Glomerular visceral epithelial cell (primary cell): ENCODE measurements at regions not wholly inside any gene's neighbourhood (a gene's known extent, or its start where the extent isn't known, plus 50 kb on each side); places are given as distances from the start of the nearest gene placed in this dataset.
"Not testable (repeated sequence)": the region's sequence is repeated elsewhere in the genome, so short reads cannot be mapped to it uniquely, and the experiment has no call there.

Source experiments
- DNase-seq: peaks from one replicate; pipeline ENCODE4 v3.0.0-alpha.2; 2016; ENCODE audit errors: extremely low spot score

GRCh38 chr4:57875829-57876392 lies 765.7 kb upstream of the IGFBP7 start:
- no peak for DNase-seq

GRCh38 chr4:57866468-57867171 lies 756.4 kb upstream of the IGFBP7 start:
- DNase-seq, result no peak

GRCh38 chr4:57865264-57865663 lies 755.1 kb upstream of the IGFBP7 start:
- DNase-seq, result no peak

GRCh38 chr4:57854748-57855147 lies 744.6 kb upstream of the IGFBP7 start:
- peak; percentile 5 for DNase-seq

GRCh38 chr4:57850141-57850540 lies 740.0 kb upstream of the IGFBP7 start:
- DNase-seq, result no peak

- no peak for DNase-seq
These were observed 721.9 kb upstream of the IGFBP7 start for GRCh38 chr4:57832083-57832482.

GRCh38 chr4:57789666-57790065 lies 679.5 kb upstream of the IGFBP7 start:
- DNase-seq, result no peak

- DNase-seq, result no peak
These were observed 667.7 kb upstream of the IGFBP7 start for GRCh38 chr4:57777876-57778275.

- no peak for DNase-seq
These were observed 664.5 kb upstream of the IGFBP7 start for GRCh38 chr4:57774681-57775080.

- no peak for DNase-seq
These were observed 664.0 kb upstream of the IGFBP7 start for GRCh38 chr4:57774171-57774570.

- no peak for DNase-seq
These were observed 656.2 kb upstream of the IGFBP7 start for GRCh38 chr4:57766341-57766740.

- no peak for DNase-seq
These were observed 654.7 kb upstream of the IGFBP7 start for GRCh38 chr4:57764856-57765255.

- no peak for DNase-seq
These were observed 652.9 kb upstream of the IGFBP7 start for GRCh38 chr4:57763070-57763469.

GRCh38 chr4:57740625-57741190 lies 630.5 kb upstream of the IGFBP7 start:
- no peak for DNase-seq

GRCh38 chr4:57736781-57737180 lies 626.6 kb upstream of the IGFBP7 start:
- DNase-seq, result no peak

- DNase-seq, result no peak
These were observed 624.0 kb upstream of the IGFBP7 start for GRCh38 chr4:57734104-57734670.

- DNase-seq, result not testable (repeated sequence)
These were observed 619.8 kb upstream of the IGFBP7 start for GRCh38 chr4:57729775-57730570.

GRCh38 chr4:57726154-57726553 lies 616.0 kb upstream of the IGFBP7 start:
- no peak for DNase-seq

- DNase-seq, result no peak
These were observed 609.3 kb upstream of the IGFBP7 start for GRCh38 chr4:57719456-57719855.

- not testable (repeated sequence) for DNase-seq
These were observed 604.1 kb upstream of the IGFBP7 start for GRCh38 chr4:57714313-57714712.

- DNase-seq, result no peak
These were observed 599.9 kb upstream of the IGFBP7 start for GRCh38 chr4:57710053-57710452.

- DNase-seq, result no peak
These were observed 581.2 kb upstream of the IGFBP7 start for GRCh38 chr4:57691370-57691769.
